Endothelial cell of umbilical vein (primary cell): ENCODE measurements at regions not wholly inside any gene's neighbourhood (a gene's known extent, or its start where the extent isn't known, plus 50 kb on each side); places are given as distances from the start of the nearest gene placed in this dataset.

Source experiments
- BruUV-seq: library from RNA; stranded (reverse); fragments of 400-500 nt; replicated peaks from 2 replicates; lab custom pipeline; 2021; lab: Mats Ljungman, UMichigan
- CTCF ChIA-PET: fragments of 300-600, 350-600 bp; sonication (Branson Sonifier 250); formaldehyde crosslinking; loops from one replicate; lab custom pipeline; 2021; ENCODE audit warnings: antibody characterized with exemption, inconsistent platforms; lab: Charles Lee
- POLR2A ChIA-PET: fragments of 300-600, 350-600 bp; sonication (Branson Sonifier 250); formaldehyde crosslinking; loops from one replicate; lab custom pipeline; 2021; ENCODE audit warnings: antibody characterized with exemption, inconsistent platforms; lab: Charles Lee
- DNase-seq: peaks from one replicate; pipeline ENCODE4 v3.0.0-alpha.2; 2011; ENCODE audit warnings: low read depth, low spot score
- FAIRE-seq: peaks from 2 replicates; lab custom pipeline; 2011; peaks lifted over from hg19 to GRCh38; lab: Jason Lieb, UNC
- H2AFZ ChIP-seq: 2 replicates; pipeline ENCODE4 v1.6.0; 2012; ENCODE audit warnings: low read depth, low read length, control low read depth, inconsistent platforms
- H3K27ac ChIP-seq: 2 replicates; pipeline ENCODE4 v1.5.1; 2011; ENCODE audit warnings: low read depth, mild to moderate bottlenecking, control low read depth, low read length, moderate library complexity; ENCODE audit not compliant: insufficient read depth
- H3K27me3 ChIP-seq, 2 experiments: 2 replicates each; pipeline versions ENCODE4 v1.6.0 to v1.6.1; 2011; ENCODE audit warnings: low read length in 2 of 2, mixed read lengths in 1 of 2; ENCODE audit not compliant: control insufficient read depth in 2 of 2, insufficient read depth in 2 of 2
- H3K36me3 ChIP-seq, 2 experiments: 2 replicates in 1 of 2; 3 replicates in 1 of 2; pipeline ENCODE4 v1.5.1; 2011; ENCODE audit warnings: low read length in 2 of 2, mild to moderate bottlenecking in 1 of 2, moderate library complexity in 1 of 2; ENCODE audit not compliant: control insufficient read depth in 2 of 2, insufficient read depth in 2 of 2; ENCODE audit errors: extremely low read depth in 1 of 2
- H3K4me1 ChIP-seq: 3 replicates; pipeline ENCODE4 v1.5.1; 2011; ENCODE audit warnings: mild to moderate bottlenecking, low read length; ENCODE audit not compliant: control insufficient read depth, insufficient read depth; ENCODE audit errors: extremely low read depth
- H3K4me2 ChIP-seq: 2 replicates; pipeline ENCODE4 v1.6.1; 2011; ENCODE audit warnings: low read length, control low read depth, mixed read lengths; ENCODE audit not compliant: insufficient read depth
- H3K4me3 ChIP-seq, 3 experiments: fragments of 200-600 bp in 1 of 3; sonication (generic), shearing (Covaris generic) in 1 of 3; replicated peaks in 1 of 3; 2 replicates each; pipeline ENCODE4 v1.5.1; 2011 to 2016; ENCODE audit warnings: control low read depth in 3 of 3, low read length in 3 of 3, mild to moderate bottlenecking in 2 of 3, inconsistent platforms in 1 of 3, low read depth in 1 of 3, moderate library complexity in 1 of 3; ENCODE audit not compliant: insufficient read depth in 1 of 3
- H3K79me2 ChIP-seq: 2 replicates; pipeline ENCODE4 v1.6.0; 2012; ENCODE audit warnings: low read length, inconsistent platforms; ENCODE audit not compliant: control insufficient read depth, insufficient read depth
- H3K9ac ChIP-seq: replicated peaks from 2 replicates; pipeline ENCODE3; 2011; ENCODE audit warnings: low read length, control low read depth; ENCODE audit not compliant: insufficient read depth; ENCODE audit errors: extremely low read depth
- H3K9me1 ChIP-seq: replicated peaks from 3 replicates; pipeline ENCODE4 v1.6.0; 2011; ENCODE audit warnings: mild to moderate bottlenecking, low read length; ENCODE audit not compliant: control insufficient read depth, insufficient read depth; ENCODE audit errors: extremely low read depth
- H3K9me3 ChIP-seq: replicated peaks from 2 replicates; pipeline ENCODE4 v1.5.1; 2012; ENCODE audit warnings: low read length, inconsistent platforms; ENCODE audit not compliant: control insufficient read depth, insufficient read depth
- H4K20me1 ChIP-seq: replicated peaks from 2 replicates; pipeline ENCODE3; 2011; ENCODE audit warnings: mild to moderate bottlenecking, low read length; ENCODE audit not compliant: control insufficient read depth, insufficient read depth; ENCODE audit errors: extremely low read depth
- EZH2 ChIP-seq: IDR thresholded peaks from 2 replicates; pipeline ENCODE4 v1.6.1; 2012; ENCODE audit warnings: borderline replicate concordance, low read depth, mild to moderate bottlenecking, moderate library complexity, low read length, inconsistent platforms; ENCODE audit not compliant: severe bottlenecking
- FOS ChIP-seq: IDR thresholded peaks from 2 replicates; pipeline ENCODE4 v1.6.1; 2011; ENCODE audit warnings: mild to moderate bottlenecking, low read length, moderate library complexity, borderline replicate concordance; ENCODE audit not compliant: insufficient read depth
- JUN ChIP-seq: IDR thresholded peaks from 2 replicates; pipeline ENCODE4 v1.6.1; 2011; ENCODE audit warnings: borderline replicate concordance, low read depth; ENCODE audit not compliant: insufficient read length, insufficient read depth
- MAX ChIP-seq: IDR thresholded peaks from 2 replicates; pipeline ENCODE4 v1.6.1; 2011; ENCODE audit not compliant: insufficient read depth, insufficient read length
- POLR2A ChIP-seq: IDR thresholded peaks from 2 replicates; pipeline ENCODE4 v1.6.1; 2012; ENCODE audit warnings: low read depth, mild to moderate bottlenecking, control low read depth, low read length
- POLR2AphosphoS5 ChIP-seq: IDR thresholded peaks from 2 replicates; pipeline ENCODE4 v1.6.1; 2012; ENCODE audit warnings: low read depth, mild to moderate bottlenecking, control low read depth, low read length, moderate library complexity; ENCODE audit not compliant: insufficient read depth
- dilution Hi-C: fragments of 300-500 bp; cut with MboI; formaldehyde crosslinking; loops from one replicate; pipeline ENCODE4 v1.15.0; 2019; ENCODE audit warnings: low sequenced_read_pairs; ENCODE audit not compliant: extremely low pct_ligation_motif_present
- intact Hi-C: fragments of 100-400 bp; cut with micrococcal nuclease; formaldehyde crosslinking; loops from one replicate; pipeline ENCODE4 v1.10.0; 2022
- TF ChIP-seq, protein P1 (sequence below), 2 donors: IDR thresholded peaks; 1 replicate in 1 of 2; 2 replicates in 1 of 2; pipeline ENCODE4 v1.5.1; 2011; ENCODE audit warnings: low read length in 2 of 2, mild to moderate bottlenecking in 2 of 2, moderate library complexity in 2 of 2, control low read depth in 1 of 2, inconsistent platforms in 1 of 2, low read depth in 1 of 2; ENCODE audit not compliant: insufficient read depth in 1 of 2; ENCODE audit errors: extremely low read depth in 1 of 2

DNA sequence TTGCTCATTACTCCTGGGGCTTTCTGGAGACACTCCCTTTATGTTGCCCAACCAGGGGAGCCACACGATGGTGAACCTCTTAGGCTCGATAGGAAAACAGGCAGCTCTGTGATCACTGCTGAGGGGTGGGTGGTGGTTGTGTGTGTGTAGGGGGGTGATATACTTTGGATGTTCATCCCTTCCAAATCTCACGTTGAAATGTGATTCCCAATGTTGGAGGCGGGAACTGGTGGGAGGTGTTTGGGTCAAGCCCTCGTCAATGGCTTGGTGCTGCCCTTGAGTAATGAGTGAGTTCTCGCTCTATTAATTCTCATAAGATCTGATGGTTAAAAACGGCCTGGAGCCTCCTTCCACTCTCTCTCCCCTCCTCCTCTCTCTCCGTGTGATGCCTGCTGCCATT, 204.0 kb upstream of the B3GAT1 start:
- Histone ChIP-seq H3K27ac (no peak overlapping the region), H3K4me3 (no peak overlapping the region), H3K9ac (no peak overlapping the region), H2AFZ (no peak overlapping the region), H3K9me3 (no peaks in the 10 kb centered on the region), H3K4me2 (no peak overlapping the region), H3K36me3 (no peaks in the 10 kb centered on the region), H3K27me3 (no peaks in the 10 kb centered on the region), H4K20me1 (no peaks in the 10 kb centered on the region), H3K9me1 (no peaks in the 10 kb centered on the region), H3K4me1 (no peaks in the 10 kb centered on the region), H3K79me2 (no peaks in the 10 kb centered on the region)
- no TSS peak for BruUV-seq
- dilution Hi-C loops: no loop called here
- TF ChIP-seq JUN (no peak), POLR2AphosphoS5 (no peak), POLR2A (no peak), MAX (no peak), EZH2 (no peak), FOS (no peak)
- TF ChIP-seq, protein P1, sequence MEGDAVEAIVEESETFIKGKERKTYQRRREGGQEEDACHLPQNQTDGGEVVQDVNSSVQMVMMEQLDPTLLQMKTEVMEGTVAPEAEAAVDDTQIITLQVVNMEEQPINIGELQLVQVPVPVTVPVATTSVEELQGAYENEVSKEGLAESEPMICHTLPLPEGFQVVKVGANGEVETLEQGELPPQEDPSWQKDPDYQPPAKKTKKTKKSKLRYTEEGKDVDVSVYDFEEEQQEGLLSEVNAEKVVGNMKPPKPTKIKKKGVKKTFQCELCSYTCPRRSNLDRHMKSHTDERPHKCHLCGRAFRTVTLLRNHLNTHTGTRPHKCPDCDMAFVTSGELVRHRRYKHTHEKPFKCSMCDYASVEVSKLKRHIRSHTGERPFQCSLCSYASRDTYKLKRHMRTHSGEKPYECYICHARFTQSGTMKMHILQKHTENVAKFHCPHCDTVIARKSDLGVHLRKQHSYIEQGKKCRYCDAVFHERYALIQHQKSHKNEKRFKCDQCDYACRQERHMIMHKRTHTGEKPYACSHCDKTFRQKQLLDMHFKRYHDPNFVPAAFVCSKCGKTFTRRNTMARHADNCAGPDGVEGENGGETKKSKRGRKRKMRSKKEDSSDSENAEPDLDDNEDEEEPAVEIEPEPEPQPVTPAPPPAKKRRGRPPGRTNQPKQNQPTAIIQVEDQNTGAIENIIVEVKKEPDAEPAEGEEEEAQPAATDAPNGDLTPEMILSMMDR (IDR thresholded peaks at IDR 0.05; ENCODE audit: extremely low read depth in 1 of 2, insufficient read depth in 1 of 2, low read depth in 1 of 2, low read length in 2 of 2): no peak
- intact Hi-C loops: no loop called here
- no peak for DNase-seq
- no peak for FAIRE-seq
- POLR2A ChIA-PET: no interaction called here
- CTCF ChIA-PET: no interaction called here
